ENCODE measurements at regions not wholly inside any gene's neighbourhood (a gene's known extent, or its start where the extent isn't known, plus 50 kb on each side); places are given as distances from the start of the nearest gene placed in this dataset.

- TF ChIP-seq SP1 (IDR thresholded peaks at IDR 0.05) = no peak
- TF ChIP-seq YY1 (IDR thresholded peaks at IDR 0.05) = no peak
Observed at GRCh38 chr20:12219798-12220197, 302.1 kb downstream of the BTBD3 start.
